ENCODE measurements at regions not wholly inside any gene's neighbourhood (a gene's known extent, or its start where the extent isn't known, plus 50 kb on each side); places are given as distances from the start of the nearest gene placed in this dataset.
"Not testable (repeated sequence)": the region's sequence is repeated elsewhere in the genome, so short reads cannot be mapped to it uniquely, and the experiment has no call there.

DNA sequence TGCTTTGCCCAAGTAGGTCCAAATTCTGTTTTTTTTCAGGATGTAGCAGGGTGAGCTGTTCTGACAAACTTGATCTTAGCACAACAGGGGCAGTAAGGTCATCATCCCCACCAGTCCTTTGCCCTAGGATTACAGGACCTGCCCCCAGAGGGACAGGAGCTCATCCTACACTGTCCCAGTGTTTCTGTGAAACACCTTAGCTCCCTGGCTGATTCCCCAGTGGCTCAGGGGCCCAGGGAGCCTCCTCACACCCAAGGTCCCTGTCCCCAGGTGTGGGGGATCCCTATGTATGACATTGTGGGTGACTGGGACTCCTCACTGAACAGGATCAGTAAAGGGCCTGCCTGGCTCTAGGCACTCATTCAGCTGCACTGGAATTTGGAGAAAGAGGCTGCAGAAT is 191.2 kb downstream of the ANKRD30B start:
- TF ChIP-seq, protein P1, sequence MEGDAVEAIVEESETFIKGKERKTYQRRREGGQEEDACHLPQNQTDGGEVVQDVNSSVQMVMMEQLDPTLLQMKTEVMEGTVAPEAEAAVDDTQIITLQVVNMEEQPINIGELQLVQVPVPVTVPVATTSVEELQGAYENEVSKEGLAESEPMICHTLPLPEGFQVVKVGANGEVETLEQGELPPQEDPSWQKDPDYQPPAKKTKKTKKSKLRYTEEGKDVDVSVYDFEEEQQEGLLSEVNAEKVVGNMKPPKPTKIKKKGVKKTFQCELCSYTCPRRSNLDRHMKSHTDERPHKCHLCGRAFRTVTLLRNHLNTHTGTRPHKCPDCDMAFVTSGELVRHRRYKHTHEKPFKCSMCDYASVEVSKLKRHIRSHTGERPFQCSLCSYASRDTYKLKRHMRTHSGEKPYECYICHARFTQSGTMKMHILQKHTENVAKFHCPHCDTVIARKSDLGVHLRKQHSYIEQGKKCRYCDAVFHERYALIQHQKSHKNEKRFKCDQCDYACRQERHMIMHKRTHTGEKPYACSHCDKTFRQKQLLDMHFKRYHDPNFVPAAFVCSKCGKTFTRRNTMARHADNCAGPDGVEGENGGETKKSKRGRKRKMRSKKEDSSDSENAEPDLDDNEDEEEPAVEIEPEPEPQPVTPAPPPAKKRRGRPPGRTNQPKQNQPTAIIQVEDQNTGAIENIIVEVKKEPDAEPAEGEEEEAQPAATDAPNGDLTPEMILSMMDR (IDR thresholded peaks at IDR 0.05; ENCODE audit: low read depth, low read length, missing control alignments), result no peak
- no peak overlapping the region for H3K4me3 ChIP-seq (ENCODE audit: low read depth, low read length)
- no peak for DNase-seq (ENCODE audit: low read depth)
- in situ Hi-C loops (cut with HindIII; ENCODE audit: low sequenced_read_pairs), result no loop called here

DNA sequence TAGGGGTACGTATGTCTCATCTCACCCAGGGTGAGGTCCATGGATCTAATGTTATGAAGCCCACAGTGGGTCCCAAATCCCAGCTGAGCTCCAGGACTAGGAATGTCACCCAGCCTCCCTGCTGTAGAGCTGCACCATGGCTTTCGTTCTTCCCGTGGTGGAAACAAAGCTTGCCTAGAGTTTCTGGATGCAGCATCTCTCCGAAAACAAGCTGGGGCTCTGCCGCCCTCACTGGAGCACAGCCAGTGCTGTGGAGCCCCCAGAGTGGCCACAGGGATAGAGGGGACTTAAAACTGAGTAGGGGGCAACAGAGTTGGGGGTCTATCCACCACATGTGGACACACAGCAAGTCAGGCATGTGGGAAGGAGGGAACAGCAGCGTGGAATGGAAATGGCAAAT is 192.1 kb downstream of the ANKRD30B start:
- in situ Hi-C loops (cut with HindIII; ENCODE audit: low sequenced_read_pairs), result not testable (repeated sequence)

DNA sequence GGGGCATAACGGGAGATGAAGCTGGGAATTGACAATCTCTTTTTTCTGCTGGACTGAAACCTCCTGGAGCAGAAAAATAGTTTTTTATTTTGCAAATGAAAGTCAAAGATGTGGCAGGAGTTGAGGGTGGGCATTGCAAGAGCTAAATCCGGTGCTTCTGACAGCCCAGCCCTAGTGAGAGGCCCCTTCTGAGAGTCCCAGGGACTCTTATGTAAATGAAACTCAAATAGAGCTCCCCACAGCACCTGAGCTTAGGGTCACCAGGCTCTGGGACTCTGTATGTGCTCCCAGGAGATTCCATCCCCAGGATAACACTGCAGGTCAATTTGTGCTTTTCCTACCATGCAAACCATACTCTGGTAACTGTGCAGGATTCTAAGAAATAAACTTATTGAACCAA is 192.8 kb downstream of the ANKRD30B start:
- no peak overlapping the region for H3K4me3 ChIP-seq (ENCODE audit: low read depth, low read length)
- DNase-seq (ENCODE audit: low read depth), result no peak
- in situ Hi-C loops (cut with HindIII; ENCODE audit: low sequenced_read_pairs), result no loop called here
- TF ChIP-seq, protein P1 (IDR thresholded peaks at IDR 0.05; ENCODE audit: low read depth, low read length, missing control alignments), result no peak

More for the DNA sequence above, 192.1 kb downstream of the ANKRD30B start:
- not testable (repeated sequence) for DNase-seq (ENCODE audit: low read depth); H3K4me3 ChIP-seq (ENCODE audit: low read depth, low read length)

DNA sequence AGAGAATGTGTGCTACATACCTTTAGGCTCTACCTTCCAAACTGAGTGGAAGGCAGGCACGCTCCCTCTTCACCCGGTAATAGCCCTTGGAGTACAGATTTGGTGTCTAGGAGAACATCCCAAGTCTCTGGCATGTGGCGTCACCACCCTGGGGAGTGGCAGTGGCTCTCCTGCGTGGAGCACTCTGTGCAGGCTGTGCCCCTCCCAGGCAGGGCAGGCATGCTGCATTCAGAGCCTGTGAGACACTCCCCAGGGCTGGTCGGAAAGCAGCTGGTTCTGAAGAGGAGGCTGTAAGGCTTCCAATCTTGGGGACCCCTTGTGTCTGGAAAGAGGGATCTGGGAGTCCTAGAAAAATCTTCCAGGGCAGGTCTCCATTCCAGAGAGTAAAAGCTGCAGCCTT is 193.3 kb downstream of the ANKRD30B start:
- in situ Hi-C loops (cut with HindIII; ENCODE audit: low sequenced_read_pairs), result no loop called here
- DNase-seq (ENCODE audit: low read depth), result no peak
- H3K4me3 ChIP-seq (ENCODE audit: low read depth, low read length), result no peak overlapping the region
- TF ChIP-seq, protein P1 (IDR thresholded peaks at IDR 0.05; ENCODE audit: low read depth, low read length, missing control alignments), result no peak

DNA sequence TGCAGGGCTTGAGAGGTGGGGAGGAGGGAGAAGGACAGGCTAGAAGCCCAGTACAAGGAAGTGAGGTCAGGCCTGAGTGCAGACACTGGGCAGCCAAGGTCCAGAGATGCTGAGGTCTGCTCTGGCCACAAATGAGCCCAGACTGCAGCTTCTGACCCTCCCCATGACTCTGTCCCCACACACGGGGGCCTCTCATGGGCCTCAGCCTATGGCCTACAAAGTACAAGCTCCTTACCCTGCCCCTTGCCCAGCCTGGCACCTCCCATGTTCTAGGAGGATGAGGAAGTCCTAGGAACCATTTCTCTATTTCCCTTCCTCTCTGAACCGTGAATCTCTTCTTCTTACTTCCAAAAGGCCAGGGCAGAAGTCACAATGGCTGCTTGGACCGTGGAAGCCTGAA is 193.8 kb downstream of the ANKRD30B start:
- DNase-seq (ENCODE audit: low read depth), result no peak
- H3K4me3 ChIP-seq (ENCODE audit: low read depth, low read length), result no peak overlapping the region
- in situ Hi-C loops (cut with HindIII; ENCODE audit: low sequenced_read_pairs), result no loop called here
- TF ChIP-seq, protein P1 (IDR thresholded peaks at IDR 0.05; ENCODE audit: low read depth, low read length, missing control alignments), result no peak

DNA sequence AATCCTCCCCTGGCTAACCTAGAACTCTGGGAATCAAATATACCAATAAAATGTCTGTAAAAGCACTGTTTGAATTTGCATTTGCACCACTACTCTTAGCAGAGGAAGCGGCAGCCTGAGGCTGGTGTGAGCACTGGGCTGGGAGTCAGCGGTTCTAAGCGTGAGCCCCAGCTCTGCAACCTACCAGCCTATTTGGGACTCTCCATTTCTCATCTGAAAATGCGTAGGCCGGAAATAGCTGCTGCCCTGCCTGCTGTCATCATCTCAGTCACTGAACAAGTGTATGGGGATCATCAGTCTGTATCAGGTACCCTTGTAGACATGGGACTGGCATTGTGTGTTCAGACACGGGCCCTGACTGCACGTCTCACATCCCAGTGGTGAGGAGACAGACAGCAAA is 194.3 kb downstream of the ANKRD30B start:
- in situ Hi-C loops (cut with HindIII; ENCODE audit: low sequenced_read_pairs), result no loop called here
- H3K4me3 ChIP-seq (ENCODE audit: low read depth, low read length), result no peak overlapping the region
- TF ChIP-seq, protein P1 (IDR thresholded peaks at IDR 0.05; ENCODE audit: low read depth, low read length, missing control alignments), result no peak
- no peak for DNase-seq (ENCODE audit: low read depth)

DNA sequence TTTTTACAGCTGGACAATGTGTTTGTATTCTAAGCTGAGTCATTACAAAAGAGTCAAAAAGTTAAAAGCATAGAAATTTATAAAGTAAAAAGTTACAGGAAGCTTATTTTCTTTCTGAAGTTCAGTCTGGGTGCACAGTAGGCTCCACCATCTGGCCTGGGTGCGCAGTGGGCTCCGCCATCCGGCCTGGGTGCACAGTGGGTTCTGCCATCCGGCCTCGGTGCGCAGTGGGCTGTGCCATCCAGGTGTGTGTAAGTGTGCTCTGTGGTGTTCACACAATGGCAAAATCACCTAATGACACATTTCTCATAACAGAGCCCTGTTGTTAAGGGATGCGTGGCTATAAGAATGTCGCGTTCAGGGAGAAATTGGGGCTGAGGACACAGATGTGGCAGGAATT is 195.5 kb downstream of the ANKRD30B start:
- in situ Hi-C loops (cut with HindIII; ENCODE audit: low sequenced_read_pairs), result no loop called here

More for the DNA sequence above, 195.5 kb downstream of the ANKRD30B start:
- H3K4me3 ChIP-seq (ENCODE audit: low read depth, low read length), result no peak overlapping the region
- TF ChIP-seq, protein P1 (IDR thresholded peaks at IDR 0.05; ENCODE audit: low read depth, low read length, missing control alignments), result no peak
- no peak for DNase-seq (ENCODE audit: low read depth)

Data from astrocyte of the cerebellum (primary cell).